DND-41 (cell line): ENCODE measurements at regions not wholly inside any gene's neighbourhood (a gene's known extent, or its start where the extent isn't known, plus 50 kb on each side); places are given as distances from the start of the nearest gene placed in this dataset.

Source experiments
- CTCF ChIP-seq: IDR thresholded peaks from 2 replicates; pipeline ENCODE4 v1.5.1; 2012; ENCODE audit warnings: borderline replicate concordance, low read length, moderate library complexity, mild to moderate bottlenecking; ENCODE audit not compliant: poor library complexity, severe bottlenecking; ENCODE audit errors: extremely low read depth
- EZH2 ChIP-seq: IDR thresholded peaks from 3 replicates; pipeline ENCODE4 v1.6.1; 2012; ENCODE audit warnings: borderline replicate concordance, low read depth, mild to moderate bottlenecking, moderate library complexity, low read length, inconsistent platforms; ENCODE audit not compliant: severe bottlenecking

DNA sequence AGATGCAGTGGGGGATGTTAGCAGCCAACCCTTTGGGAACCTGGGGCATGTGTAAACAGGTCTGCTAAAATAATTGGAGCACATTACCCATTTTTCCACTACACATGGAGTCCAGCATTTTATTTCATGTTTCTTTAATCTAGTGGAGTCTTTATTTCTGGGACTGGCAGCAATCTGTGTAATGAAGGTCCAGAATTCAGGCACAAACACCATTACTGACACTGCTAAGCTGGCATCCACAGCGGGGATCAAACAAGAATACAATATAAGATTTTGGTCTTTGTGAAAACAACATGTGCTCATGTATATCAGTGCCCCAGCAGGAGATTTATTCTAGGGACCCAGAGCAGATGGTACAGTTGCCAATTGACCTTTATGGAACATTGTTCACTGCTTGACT, 1587.0 kb upstream of the PRR20A start:
- TF ChIP-seq CTCF (no peak), EZH2 (no peak)
